A673 (cell line): ENCODE measurements at regions not wholly inside any gene's neighbourhood (a gene's known extent, or its start where the extent isn't known, plus 50 kb on each side); places are given as distances from the start of the nearest gene placed in this dataset.

Source experiments
- BruUV-seq: library from RNA; stranded (reverse); fragments of 400-500 nt; replicated peaks from 2 replicates; lab custom pipeline; 2021; lab: Mats Ljungman, UMichigan
- CTCF ChIA-PET: fragments of 300-600 bp; sonication (Branson Sonifier 250); formaldehyde crosslinking; loops from one replicate; lab custom pipeline; 2022; ENCODE audit warnings: antibody characterized with exemption; lab: Charles Lee
- POLR2A ChIA-PET: fragments of 300-600 bp; sonication (Branson Sonifier 250); formaldehyde crosslinking; loops from one replicate; lab custom pipeline; 2022; ENCODE audit warnings: antibody characterized with exemption; ENCODE audit not compliant: low non-redundant PET; lab: Charles Lee
- DNase-seq: peaks from one replicate; pipeline ENCODE4 v3.0.0-alpha.2; 2015; ENCODE audit warnings: low spot score
- H3K27ac ChIP-seq: fragments of 200-600 bp; sonication (generic); 2 replicates; pipeline ENCODE4 v1.5.1; 2016; ENCODE audit warnings: mixed run types, low read depth, mild to moderate bottlenecking, mixed read lengths, antibody characterized with exemption, low read length; ENCODE audit not compliant: poor library complexity, severe bottlenecking
- H3K27me3 ChIP-seq: fragments of 200-600 bp; sonication (generic); replicated peaks from 2 replicates; pipeline ENCODE4 v1.6.1; 2017; ENCODE audit warnings: mixed run types, low read depth, mild to moderate bottlenecking, mixed read lengths, antibody characterized with exemption, low read length; ENCODE audit not compliant: insufficient read depth, poor library complexity
- H3K36me3 ChIP-seq: fragments of 200-600 bp; sonication (generic); 2 replicates; pipeline ENCODE4 v1.6.1; 2016; ENCODE audit warnings: mixed run types, mild to moderate bottlenecking, mixed read lengths, antibody characterized with exemption, low read length; ENCODE audit not compliant: insufficient read depth, poor library complexity, severe bottlenecking
- H3K4me1 ChIP-seq: fragments of 200-600 bp; sonication (generic); 2 replicates; pipeline ENCODE4 v1.6.1; 2017; ENCODE audit warnings: mixed run types, mild to moderate bottlenecking, mixed read lengths, antibody characterized with exemption, low read length; ENCODE audit not compliant: insufficient read depth, poor library complexity, severe bottlenecking
- H3K4me3 ChIP-seq: fragments of 200-600 bp; sonication (generic); 2 replicates; pipeline ENCODE4 v1.5.1; 2016; ENCODE audit warnings: low read depth, mixed run types, mild to moderate bottlenecking, mixed read lengths, low read length; ENCODE audit not compliant: poor library complexity, severe bottlenecking
- H3K9me3 ChIP-seq: fragments of 200-600 bp; sonication (generic); 2 replicates; pipeline ENCODE4 v1.6.1; 2016; ENCODE audit warnings: mixed run types, low read depth, mild to moderate bottlenecking, mixed read lengths, antibody characterized with exemption, low read length; ENCODE audit not compliant: poor library complexity, severe bottlenecking
- EZH2 ChIP-seq: fragments of 200-600 bp; sonication (generic); IDR thresholded peaks from 2 replicates; pipeline ENCODE4 v1.6.1; 2017; ENCODE audit warnings: borderline replicate concordance, low read depth, mild to moderate bottlenecking, mixed read lengths, antibody characterized with exemption, low read length; ENCODE audit not compliant: poor library complexity, severe bottlenecking
- intact Hi-C: fragments of 100-400 bp; cut with micrococcal nuclease; formaldehyde crosslinking; loops from one replicate; pipeline ENCODE4 v1.10.0; 2022; ENCODE audit not compliant: unreplicated experiment
- TF ChIP-seq, protein P1 (sequence below): fragments of 300-800, 200-600 bp; sonication (generic); conservative IDR thresholded peaks from 2 replicates; pipeline ENCODE4 v1.5.1; 2017; ENCODE audit warnings: low read depth, mild to moderate bottlenecking, antibody characterized with exemption, low read length, moderate library complexity, mixed read lengths

DNA sequence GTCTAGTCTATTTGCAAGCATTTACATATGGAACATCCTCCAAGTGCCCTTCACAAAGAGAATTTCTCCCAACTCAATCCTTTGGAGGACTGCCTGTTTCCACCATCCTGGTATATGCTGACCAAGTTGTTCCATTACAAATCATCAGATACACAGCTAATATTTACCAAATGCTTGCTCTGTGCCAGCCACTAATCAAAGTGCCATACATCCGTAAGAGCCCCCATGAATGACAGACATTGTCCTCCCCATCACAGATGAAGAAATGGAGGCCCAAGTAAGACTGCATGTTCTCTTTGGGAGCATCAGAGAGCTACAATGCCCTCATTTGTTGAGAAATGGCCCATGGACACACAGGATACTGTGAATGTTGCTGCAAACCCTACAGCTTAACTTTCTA, 130.0 kb upstream of the BACE2 start:
- no peaks in the 10 kb centered on the region for H3K4me1 ChIP-seq
- intact Hi-C loops, result no loop called here
- POLR2A ChIA-PET, result no interaction called here
- peaks cover 4% of the 10 kb centered on the region for H3K9me3 ChIP-seq
- H3K27ac ChIP-seq, result no peak overlapping the region
- H3K4me3 ChIP-seq, result no peak overlapping the region
- no TSS peak for BruUV-seq
- no peaks in the 10 kb centered on the region for H3K36me3 ChIP-seq
- no peak for TF ChIP-seq EZH2
- TF ChIP-seq, protein P1, sequence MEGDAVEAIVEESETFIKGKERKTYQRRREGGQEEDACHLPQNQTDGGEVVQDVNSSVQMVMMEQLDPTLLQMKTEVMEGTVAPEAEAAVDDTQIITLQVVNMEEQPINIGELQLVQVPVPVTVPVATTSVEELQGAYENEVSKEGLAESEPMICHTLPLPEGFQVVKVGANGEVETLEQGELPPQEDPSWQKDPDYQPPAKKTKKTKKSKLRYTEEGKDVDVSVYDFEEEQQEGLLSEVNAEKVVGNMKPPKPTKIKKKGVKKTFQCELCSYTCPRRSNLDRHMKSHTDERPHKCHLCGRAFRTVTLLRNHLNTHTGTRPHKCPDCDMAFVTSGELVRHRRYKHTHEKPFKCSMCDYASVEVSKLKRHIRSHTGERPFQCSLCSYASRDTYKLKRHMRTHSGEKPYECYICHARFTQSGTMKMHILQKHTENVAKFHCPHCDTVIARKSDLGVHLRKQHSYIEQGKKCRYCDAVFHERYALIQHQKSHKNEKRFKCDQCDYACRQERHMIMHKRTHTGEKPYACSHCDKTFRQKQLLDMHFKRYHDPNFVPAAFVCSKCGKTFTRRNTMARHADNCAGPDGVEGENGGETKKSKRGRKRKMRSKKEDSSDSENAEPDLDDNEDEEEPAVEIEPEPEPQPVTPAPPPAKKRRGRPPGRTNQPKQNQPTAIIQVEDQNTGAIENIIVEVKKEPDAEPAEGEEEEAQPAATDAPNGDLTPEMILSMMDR, result no peak
- CTCF ChIA-PET, result no interaction called here
- no peaks in the 10 kb centered on the region for H3K27me3 ChIP-seq
- DNase-seq, result no peak

DNA sequence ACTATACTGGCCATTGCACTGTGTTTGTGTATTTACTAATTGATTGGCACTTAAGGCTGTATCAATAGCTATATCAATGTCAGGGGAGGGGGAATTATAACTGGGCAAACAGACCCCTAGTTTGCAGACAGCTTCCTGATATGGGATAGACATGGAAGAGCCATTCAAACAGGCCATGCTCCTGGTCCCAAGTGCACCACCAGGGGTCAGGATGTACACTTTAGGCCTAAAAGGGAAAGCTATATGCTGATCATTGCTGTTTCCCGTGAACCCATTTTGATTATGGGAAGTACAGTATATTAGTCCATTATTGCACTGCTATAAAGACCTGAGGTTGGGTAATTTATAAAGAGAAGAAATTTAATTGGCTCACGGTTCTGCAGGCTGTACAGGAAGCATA, 124.9 kb upstream of the BACE2 start:
- Histone ChIP-seq H3K36me3 (no peaks in the 10 kb centered on the region), H3K4me3 (no peak overlapping the region), H3K9me3 (peaks cover 4% of the 10 kb centered on the region), H3K4me1 (no peaks in the 10 kb centered on the region), H3K27me3 (no peaks in the 10 kb centered on the region), H3K27ac (no peak overlapping the region)
- DNase-seq, result no peak
- POLR2A ChIA-PET, result no interaction called here
- TF ChIP-seq, protein P1, result no peak
- no peak for TF ChIP-seq EZH2
- BruUV-seq, result no TSS peak
- CTCF ChIA-PET, result no interaction called here
- intact Hi-C loops, result no loop called here

DNA sequence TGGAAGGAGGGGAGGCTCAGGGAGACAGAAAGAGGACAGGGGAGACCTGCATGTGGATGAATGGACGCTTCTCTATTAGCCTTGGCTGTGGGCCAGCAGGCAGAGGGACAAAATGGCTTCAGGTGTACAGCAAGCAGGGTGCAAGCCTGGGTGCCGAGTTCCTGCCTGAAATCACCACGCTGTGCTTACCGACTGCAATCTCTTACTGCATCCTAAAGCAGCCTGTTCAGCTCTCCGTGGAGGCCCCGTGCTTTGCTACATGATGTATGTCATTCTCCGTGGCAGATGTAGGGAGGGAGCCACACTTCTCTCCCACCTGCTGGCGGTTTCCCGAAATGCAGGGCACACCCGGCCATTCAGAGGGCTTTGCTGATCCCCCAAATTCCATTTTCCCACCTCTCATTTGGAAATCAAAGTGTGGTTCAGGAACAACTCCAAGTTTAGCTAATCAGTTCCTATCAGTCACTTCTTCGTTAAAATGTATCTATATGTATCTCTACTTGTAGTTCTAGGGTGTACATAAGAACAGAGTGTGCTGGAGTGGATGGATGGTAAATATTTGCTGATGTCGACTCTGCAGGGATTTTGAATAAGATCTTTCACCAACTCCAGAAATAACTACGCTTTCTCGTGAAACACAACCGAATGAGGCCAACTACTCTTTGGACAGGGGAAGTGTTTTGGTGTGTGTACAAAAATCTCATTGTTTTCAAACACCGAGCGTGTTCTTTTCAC, 122.3 kb upstream of the BACE2 start:
- peak; percentile 11 for DNase-seq
- intact Hi-C loops, result no loop called here
- Histone ChIP-seq H3K27ac (no peak overlapping the region), H3K9me3 (peaks cover 6% of the 10 kb centered on the region), H3K36me3 (no peaks in the 10 kb centered on the region), H3K27me3 (no peaks in the 10 kb centered on the region), H3K4me1 (no peaks in the 10 kb centered on the region), H3K4me3 (no peak overlapping the region)
- TF ChIP-seq EZH2, result no peak
- TF ChIP-seq, protein P1, result peak; percentile 42
- POLR2A ChIA-PET, result no interaction called here
- CTCF ChIA-PET, result no interaction called here
- no TSS peak for BruUV-seq
